Neural progenitor cell (in vitro differentiated cells): ENCODE measurements at regions not wholly inside any gene's neighbourhood (a gene's known extent, or its start where the extent isn't known, plus 50 kb on each side); places are given as distances from the start of the nearest gene placed in this dataset.

Experiments
- CTCF ChIP-seq: fragments of 200-600 bp; sonication (generic); IDR thresholded peaks from 2 replicates; pipeline ENCODE4 v1.5.1; 2017; ENCODE audit warnings: antibody characterized with exemption, mild to moderate bottlenecking
- EZH2phosphoT487 ChIP-seq: fragments of 200-600 bp; sonication (generic); IDR thresholded peaks from 2 replicates; pipeline ENCODE4 v1.6.1; 2017; ENCODE audit warnings: antibody characterized with exemption

DNA sequence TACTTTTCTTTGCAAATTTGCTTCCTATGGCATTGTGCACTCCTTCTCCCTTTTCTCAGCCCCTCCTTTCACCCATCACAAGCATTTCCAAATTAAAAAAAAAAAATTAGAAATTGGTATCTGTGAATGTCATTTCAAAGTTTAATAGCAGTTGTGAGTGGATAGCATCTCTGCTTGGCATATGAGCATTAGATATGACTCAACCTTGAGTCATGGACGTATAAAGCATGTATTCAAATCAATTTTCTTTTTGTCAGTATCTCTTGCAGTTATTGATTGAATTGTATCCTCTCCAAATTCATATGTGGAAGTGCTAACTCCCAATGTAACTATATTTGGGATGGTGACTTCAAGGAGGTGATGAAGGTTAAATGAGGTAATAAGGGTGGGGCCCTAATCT, 60.1 kb upstream of the MAP3K7 start:
- TF ChIP-seq EZH2phosphoT487 (no peak), CTCF (no peak)
